ENCODE measurements at regions not wholly inside any gene's neighbourhood (a gene's known extent, or its start where the extent isn't known, plus 50 kb on each side); places are given as distances from the start of the nearest gene placed in this dataset.

DNA sequence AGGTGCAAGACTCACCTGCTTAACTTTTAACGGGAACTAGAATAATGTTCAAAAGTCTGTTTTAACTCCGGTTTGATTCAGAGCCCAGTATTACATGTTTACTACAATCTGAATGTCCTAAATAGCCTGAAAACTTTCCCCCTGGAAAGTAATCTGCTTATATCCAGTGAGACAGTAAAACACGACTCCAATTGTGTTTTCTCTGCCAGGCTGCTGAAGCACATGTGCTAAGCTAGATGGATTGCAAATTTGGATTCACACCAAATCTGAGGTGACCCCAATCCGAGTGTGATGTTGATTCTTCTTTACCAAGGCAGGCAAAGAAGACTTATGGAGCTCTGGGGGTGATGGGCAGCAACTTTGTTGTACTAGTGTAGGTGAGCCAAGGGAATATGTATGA, 158.7 kb upstream of the PDGFD start:
- Histone ChIP-seq H3K4me3 (no peak overlapping the region), H3K27me3 (no peaks in the 10 kb centered on the region), H3K36me3 (no peaks in the 10 kb centered on the region), H3K27ac (no peak overlapping the region), H3K4me1 (no peaks in the 10 kb centered on the region), H3K9me3 (no peaks in the 10 kb centered on the region)
- no peak for DNase-seq (ENCODE audit: extremely low spot score in 2 of 2)
- TF ChIP-seq, protein P1, sequence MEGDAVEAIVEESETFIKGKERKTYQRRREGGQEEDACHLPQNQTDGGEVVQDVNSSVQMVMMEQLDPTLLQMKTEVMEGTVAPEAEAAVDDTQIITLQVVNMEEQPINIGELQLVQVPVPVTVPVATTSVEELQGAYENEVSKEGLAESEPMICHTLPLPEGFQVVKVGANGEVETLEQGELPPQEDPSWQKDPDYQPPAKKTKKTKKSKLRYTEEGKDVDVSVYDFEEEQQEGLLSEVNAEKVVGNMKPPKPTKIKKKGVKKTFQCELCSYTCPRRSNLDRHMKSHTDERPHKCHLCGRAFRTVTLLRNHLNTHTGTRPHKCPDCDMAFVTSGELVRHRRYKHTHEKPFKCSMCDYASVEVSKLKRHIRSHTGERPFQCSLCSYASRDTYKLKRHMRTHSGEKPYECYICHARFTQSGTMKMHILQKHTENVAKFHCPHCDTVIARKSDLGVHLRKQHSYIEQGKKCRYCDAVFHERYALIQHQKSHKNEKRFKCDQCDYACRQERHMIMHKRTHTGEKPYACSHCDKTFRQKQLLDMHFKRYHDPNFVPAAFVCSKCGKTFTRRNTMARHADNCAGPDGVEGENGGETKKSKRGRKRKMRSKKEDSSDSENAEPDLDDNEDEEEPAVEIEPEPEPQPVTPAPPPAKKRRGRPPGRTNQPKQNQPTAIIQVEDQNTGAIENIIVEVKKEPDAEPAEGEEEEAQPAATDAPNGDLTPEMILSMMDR (IDR thresholded peaks at IDR 0.05) = no peak
- no peak for TF ChIP-seq POLR2A (IDR thresholded peaks at IDR 0.05)
- no peak for TF ChIP-seq POLR2AphosphoS5 (IDR thresholded peaks at IDR 0.05; ENCODE audit: insufficient read depth in 1 of 2, low read depth in 1 of 2)
- intact Hi-C loops (cut with DNase I) = no loop called here

DNA sequence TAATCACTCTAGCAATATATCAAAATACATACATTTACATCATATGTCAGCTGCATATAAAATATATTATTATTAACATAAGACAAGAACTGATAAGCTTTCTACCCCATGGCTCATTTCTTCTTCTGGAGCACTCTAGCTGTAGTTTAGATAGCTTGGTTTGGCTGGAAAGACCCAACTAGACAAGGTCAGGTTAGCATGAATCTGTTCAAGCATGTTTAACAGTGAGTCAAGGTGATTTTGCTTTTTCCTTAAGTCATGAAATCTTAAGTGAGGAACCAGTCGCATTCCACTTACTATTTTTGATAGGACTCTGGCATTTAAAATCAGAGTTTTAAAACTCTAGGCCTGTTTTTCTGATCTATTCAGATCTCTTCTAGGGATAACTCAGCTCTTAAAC, 157.0 kb upstream of the PDGFD start:
- no peaks in the 10 kb centered on the region for H3K27me3 ChIP-seq
- H3K9me3 ChIP-seq = no peaks in the 10 kb centered on the region
- no peak for DNase-seq (ENCODE audit: extremely low spot score in 2 of 2)
- TF ChIP-seq POLR2A (IDR thresholded peaks at IDR 0.05) (no peak), POLR2AphosphoS5 (IDR thresholded peaks at IDR 0.05; ENCODE audit: insufficient read depth in 1 of 2, low read depth in 1 of 2) (no peak)
- TF ChIP-seq, protein P1 (IDR thresholded peaks at IDR 0.05) = no peak
- H3K27ac ChIP-seq = no peak overlapping the region
- H3K36me3 ChIP-seq = no peaks in the 10 kb centered on the region
- intact Hi-C loops (cut with DNase I) = no loop called here
- no peak overlapping the region for H3K4me3 ChIP-seq
- no peaks in the 10 kb centered on the region for H3K4me1 ChIP-seq

DNA sequence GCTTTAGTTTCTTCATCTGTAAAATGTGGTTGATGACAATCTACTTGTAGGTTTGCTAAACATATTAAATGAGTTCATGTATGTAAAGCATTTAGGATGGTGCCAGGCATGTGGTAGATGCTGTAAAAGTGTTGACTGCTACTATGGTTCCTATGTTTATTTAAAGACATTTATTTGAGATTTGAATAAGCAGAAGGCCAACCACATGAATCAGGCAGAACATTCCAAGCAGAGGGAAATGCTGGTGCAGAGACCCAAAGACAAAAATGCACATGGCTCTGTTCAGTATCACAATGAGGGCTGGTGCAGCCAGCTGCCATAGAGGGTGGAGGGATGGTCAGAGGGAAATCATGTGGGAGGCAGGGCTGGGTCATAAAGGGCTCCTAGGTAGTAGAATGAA, 156.2 kb upstream of the PDGFD start:
- TF ChIP-seq POLR2A (IDR thresholded peaks at IDR 0.05) (no peak), POLR2AphosphoS5 (IDR thresholded peaks at IDR 0.05; ENCODE audit: insufficient read depth in 1 of 2, low read depth in 1 of 2) (no peak)
- TF ChIP-seq, protein P1 (IDR thresholded peaks at IDR 0.05) = no peak
- no peaks in the 10 kb centered on the region for H3K27me3 ChIP-seq
- H3K4me1 ChIP-seq = no peaks in the 10 kb centered on the region
- DNase-seq (ENCODE audit: extremely low spot score in 2 of 2) = no peak
- no peak overlapping the region for H3K27ac ChIP-seq
- no peaks in the 10 kb centered on the region for H3K36me3 ChIP-seq
- intact Hi-C loops (cut with DNase I) = no loop called here
- H3K9me3 ChIP-seq = no peaks in the 10 kb centered on the region
- H3K4me3 ChIP-seq = no peak overlapping the region

DNA sequence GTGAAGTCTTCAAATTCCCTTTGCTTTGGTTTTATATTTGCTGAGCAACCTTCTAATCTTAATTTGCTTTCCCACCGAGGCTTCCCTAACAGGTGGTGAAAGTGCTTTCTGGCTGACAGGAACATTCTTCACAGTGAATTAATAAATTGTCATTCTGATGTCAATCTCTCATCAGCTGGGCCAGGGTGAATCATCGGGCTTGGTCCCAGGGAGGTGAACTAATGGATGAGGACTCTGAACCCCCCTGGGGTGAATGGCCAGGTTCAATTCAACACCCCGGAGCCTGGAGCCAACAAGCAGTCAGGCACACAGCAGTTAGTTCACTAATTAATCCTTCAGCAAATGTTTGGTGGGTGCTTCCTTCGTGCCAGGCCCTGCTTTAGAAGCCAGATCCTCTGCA, 155.4 kb upstream of the PDGFD start:
- Histone ChIP-seq H3K27me3 (no peaks in the 10 kb centered on the region), H3K9me3 (no peaks in the 10 kb centered on the region), H3K4me3 (no peak overlapping the region), H3K36me3 (no peaks in the 10 kb centered on the region), H3K4me1 (no peaks in the 10 kb centered on the region), H3K27ac (no peak overlapping the region)
- DNase-seq (ENCODE audit: extremely low spot score in 2 of 2) = no peak
- intact Hi-C loops (cut with DNase I) = no loop called here
- TF ChIP-seq POLR2AphosphoS5 (IDR thresholded peaks at IDR 0.05; ENCODE audit: insufficient read depth in 1 of 2, low read depth in 1 of 2) = no peak
- TF ChIP-seq, protein P1 (IDR thresholded peaks at IDR 0.05) = no peak
- no peak for TF ChIP-seq POLR2A (IDR thresholded peaks at IDR 0.05)

DNA sequence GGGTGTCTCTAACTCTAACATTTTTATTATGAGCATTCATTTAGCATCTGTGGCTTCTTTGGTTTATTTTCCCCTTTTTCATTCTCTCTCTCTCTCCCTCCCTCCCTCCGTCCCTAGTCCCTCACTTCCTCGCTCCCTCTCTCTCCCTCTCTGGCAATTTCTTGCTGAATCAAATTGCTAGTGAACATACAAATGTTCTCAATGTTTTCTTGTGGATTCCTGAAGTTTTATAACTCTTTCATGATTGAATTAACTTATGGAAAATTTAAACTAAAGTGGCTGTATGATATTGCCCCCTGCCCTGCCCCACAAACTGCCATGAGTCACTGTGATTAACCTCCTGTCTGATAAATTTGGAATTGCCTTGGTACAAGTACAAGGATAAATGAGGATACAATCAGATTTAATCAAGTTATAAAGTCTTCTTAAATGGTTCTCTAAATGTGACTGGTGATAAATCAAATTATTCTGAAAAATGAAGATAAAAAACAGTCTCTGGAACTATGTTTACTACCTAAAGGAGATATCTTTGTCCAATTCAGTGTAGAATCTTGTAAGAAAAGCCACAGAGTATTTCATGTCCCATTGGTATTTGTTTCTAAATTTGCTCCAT, 143.0 kb upstream of the PDGFD start:
- no peak overlapping the region for H3K4me3 ChIP-seq
- no peak for TF ChIP-seq POLR2A (IDR thresholded peaks at IDR 0.05)
- H3K27me3 ChIP-seq = no peaks in the 10 kb centered on the region
- H3K9me3 ChIP-seq = no peaks in the 10 kb centered on the region
- H3K27ac ChIP-seq = no peak overlapping the region
- no peaks in the 10 kb centered on the region for H3K36me3 ChIP-seq
- intact Hi-C loops (cut with DNase I) = no loop called here
- H3K4me1 ChIP-seq = no peaks in the 10 kb centered on the region
- DNase-seq (ENCODE audit: extremely low spot score in 2 of 2) = no peak
